ENCODE measurements at regions not wholly inside any gene's neighbourhood (a gene's known extent, or its start where the extent isn't known, plus 50 kb on each side); places are given as distances from the start of the nearest gene placed in this dataset.

DNA sequence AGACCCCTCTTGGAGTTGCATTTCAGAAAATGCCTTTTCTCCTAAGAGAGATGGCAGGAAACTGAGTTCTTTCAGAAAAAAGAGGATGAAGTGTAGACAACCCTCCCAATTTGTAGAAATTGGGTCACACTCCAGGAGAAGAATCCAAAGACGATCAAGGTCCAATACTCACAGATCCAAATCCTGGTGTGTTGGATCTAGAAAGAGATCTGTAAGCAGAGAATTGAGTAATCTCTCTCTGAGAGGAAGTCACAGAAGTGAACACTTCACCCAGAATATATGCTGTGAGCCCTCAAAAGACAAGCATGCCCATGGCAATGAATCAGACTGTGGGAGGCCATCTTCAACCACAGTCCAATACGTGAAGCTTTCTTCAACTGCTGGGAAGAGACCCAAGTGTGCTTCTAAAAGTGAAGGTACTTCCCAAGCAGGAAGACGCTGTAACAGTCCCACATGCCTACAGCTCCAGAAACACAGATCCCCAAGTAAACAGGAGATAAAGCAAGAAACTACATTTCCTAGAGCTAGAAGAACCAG, 182.7 kb downstream of the SMC2 start:
- Histone ChIP-seq H3K9ac (ENCODE audit: low read length) (no peak overlapping the region), H3K27ac (ENCODE audit: low read depth, low read length) (no peak overlapping the region), H3K4me1 (ENCODE audit: control insufficient read depth, insufficient read depth, low read length) (no peaks in the 10 kb centered on the region)

DNA sequence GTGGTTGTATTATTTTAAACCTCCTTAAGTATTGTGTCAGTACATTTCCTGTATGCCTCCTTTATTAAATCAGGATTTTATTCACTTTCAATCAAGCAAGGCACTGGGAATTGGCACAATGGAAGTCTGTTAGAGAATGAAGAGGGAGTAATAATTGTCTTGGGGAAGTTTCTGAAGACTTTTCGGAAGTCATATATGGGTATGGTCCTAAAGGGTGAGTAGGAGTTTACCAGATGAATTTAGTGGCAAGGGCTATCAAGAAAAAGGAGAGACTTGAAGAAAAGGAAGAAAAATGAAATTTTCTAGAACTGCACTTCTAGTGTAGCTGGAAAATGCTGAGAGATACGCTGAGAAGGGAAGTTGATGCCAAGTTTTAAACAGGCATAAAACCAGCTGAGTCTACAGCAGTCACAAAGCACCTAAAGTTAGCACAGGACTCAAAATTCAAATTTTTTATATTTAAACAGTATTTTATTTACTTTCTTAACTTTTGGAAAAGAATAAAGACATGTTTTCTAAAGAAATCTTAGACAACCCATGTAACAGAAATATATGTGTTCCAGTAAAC, 184.9 kb downstream of the SMC2 start:
- Histone ChIP-seq H3K4me3 (ENCODE audit: low read depth, low read length) (no peak overlapping the region), H3K9me3 (ENCODE audit: control insufficient read depth, insufficient read depth, low read depth, low read length) (peaks cover 2% of the 10 kb centered on the region; the same call in 1 of the 2 replicates), H3K36me3 (ENCODE audit: control insufficient read depth, insufficient read depth, low read length) (no peaks in the 10 kb centered on the region), H3K4me1 (ENCODE audit: control insufficient read depth, insufficient read depth, low read length) (no peaks in the 10 kb centered on the region), H3K27me3 (ENCODE audit: control insufficient read depth, insufficient read depth, low read length) (no peaks in the 10 kb centered on the region), H3K27ac (ENCODE audit: low read depth, low read length) (no peak overlapping the region), H3K9ac (ENCODE audit: low read length) (no peak overlapping the region)

More for the DNA sequence above, 182.7 kb downstream of the SMC2 start:
- H3K27me3 ChIP-seq (ENCODE audit: control insufficient read depth, insufficient read depth, low read length), result no peaks in the 10 kb centered on the region
- H3K9me3 ChIP-seq (ENCODE audit: control insufficient read depth, insufficient read depth, low read depth, low read length), result peaks cover 2% of the 10 kb centered on the region; the same call in 1 of the 2 replicates
- H3K4me3 ChIP-seq (ENCODE audit: low read depth, low read length), result no peak overlapping the region
- H3K36me3 ChIP-seq (ENCODE audit: control insufficient read depth, insufficient read depth, low read length), result no peaks in the 10 kb centered on the region

DNA sequence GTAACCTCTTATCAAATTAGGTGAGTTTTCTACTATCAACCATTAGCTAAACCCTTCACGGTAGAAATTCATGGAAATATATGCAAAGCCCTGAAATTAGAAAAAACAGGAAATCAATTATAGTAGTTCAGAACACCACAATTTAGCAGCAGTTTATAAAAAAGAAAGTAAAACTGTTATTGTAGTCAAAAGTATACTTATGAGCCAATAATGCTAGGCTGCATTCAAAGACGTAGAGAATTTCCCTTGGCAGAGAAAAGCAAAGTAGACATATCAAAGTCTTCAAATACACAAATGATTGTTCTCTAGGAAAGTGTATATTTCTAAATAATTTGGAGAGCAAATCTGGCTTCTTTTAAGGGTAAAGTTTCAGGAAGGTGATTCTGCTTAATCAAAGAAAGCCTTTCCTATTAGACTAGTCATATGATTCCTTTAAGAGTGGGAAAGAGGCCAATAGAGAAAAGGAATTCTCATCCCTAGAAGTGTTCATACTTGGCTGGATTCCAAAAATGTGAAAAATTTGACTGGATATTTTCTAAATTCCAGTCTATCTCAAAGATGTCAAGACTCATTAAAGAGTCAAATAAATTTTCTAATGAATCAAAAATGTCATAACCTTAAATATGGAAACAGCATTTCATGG, 185.5 kb downstream of the SMC2 start:
- Histone ChIP-seq H3K27me3 (ENCODE audit: control insufficient read depth, insufficient read depth, low read length) (no peaks in the 10 kb centered on the region), H3K4me3 (ENCODE audit: low read depth, low read length) (no peak overlapping the region), H3K9me3 (ENCODE audit: control insufficient read depth, insufficient read depth, low read depth, low read length) (peaks cover 2% of the 10 kb centered on the region; the same call in 1 of the 2 replicates), H3K9ac (ENCODE audit: low read length) (no peak overlapping the region), H3K27ac (ENCODE audit: low read depth, low read length) (no peak overlapping the region), H3K36me3 (ENCODE audit: control insufficient read depth, insufficient read depth, low read length) (no peaks in the 10 kb centered on the region), H3K4me1 (ENCODE audit: control insufficient read depth, insufficient read depth, low read length) (no peaks in the 10 kb centered on the region)

DNA sequence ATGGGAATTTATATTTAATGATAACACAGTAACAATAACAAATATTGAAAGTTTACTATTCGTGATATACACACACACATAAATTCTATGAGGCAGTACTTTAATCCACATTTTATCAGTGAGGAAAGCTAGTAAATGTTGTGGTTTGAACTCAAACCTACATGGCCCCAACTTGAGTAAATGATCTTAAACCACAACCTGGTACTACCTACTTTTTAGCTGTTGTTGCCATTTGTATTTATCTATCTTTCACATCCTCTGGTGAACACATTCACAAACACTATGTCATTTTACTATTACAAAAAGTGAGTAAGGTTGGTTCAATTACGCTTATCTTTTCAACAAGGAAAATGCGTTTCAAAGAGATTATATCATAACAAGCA, 186.1 kb downstream of the SMC2 start:
- Histone ChIP-seq H3K9ac (ENCODE audit: low read length) (no peak overlapping the region), H3K9me3 (ENCODE audit: control insufficient read depth, insufficient read depth, low read depth, low read length) (peaks cover 2% of the 10 kb centered on the region; the same call in 1 of the 2 replicates), H3K36me3 (ENCODE audit: control insufficient read depth, insufficient read depth, low read length) (no peaks in the 10 kb centered on the region), H3K4me3 (ENCODE audit: low read depth, low read length) (no peak overlapping the region), H3K27ac (ENCODE audit: low read depth, low read length) (no peak overlapping the region), H3K4me1 (ENCODE audit: control insufficient read depth, insufficient read depth, low read length) (no peaks in the 10 kb centered on the region), H3K27me3 (ENCODE audit: control insufficient read depth, insufficient read depth, low read length) (no peaks in the 10 kb centered on the region)

DNA sequence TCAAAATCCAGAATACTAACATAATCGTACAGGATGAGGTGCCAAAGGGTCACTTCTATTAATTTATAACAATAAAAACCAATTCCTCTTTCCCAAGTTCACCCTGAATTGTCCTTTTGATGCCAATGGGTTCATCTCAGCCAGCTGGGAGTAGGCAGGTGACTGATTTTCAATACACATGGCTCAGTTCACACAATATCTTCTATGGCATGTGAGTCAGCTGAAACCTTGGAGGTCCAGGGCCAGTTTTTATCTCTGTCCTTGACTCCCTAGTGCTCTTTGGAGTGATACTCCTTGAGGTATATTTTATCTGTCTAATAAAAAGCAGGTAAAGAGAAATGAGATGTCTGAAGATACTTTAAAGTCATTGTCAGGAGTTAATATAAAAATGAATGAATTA, 186.6 kb downstream of the SMC2 start:
- no peak overlapping the region for H3K9ac ChIP-seq (ENCODE audit: low read length)

DNA sequence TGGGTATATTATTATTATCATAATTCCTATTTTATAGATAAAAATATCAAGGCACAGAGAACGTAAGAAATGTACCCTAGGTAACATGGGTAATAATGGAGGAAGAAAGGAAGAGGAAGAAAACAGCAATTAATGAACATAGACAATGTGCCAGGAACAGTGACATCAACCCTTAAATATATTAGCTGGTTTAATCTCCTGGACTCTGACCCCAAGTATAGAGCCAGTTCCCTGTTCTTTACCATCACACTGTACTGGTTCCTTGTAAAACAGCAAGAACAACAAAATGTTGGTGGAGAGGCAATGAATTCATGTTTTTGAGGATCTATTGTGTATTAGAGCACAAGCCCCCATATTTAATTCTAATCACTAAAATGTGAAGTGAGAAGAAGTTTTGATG, 192.1 kb downstream of the SMC2 start:
- no peaks in the 10 kb centered on the region for H3K27me3 ChIP-seq (ENCODE audit: control insufficient read depth, insufficient read depth, low read length)
- H3K9ac ChIP-seq (ENCODE audit: low read length), result no peak overlapping the region
- no peaks in the 10 kb centered on the region for H3K36me3 ChIP-seq (ENCODE audit: control insufficient read depth, insufficient read depth, low read length)
- H3K27ac ChIP-seq (ENCODE audit: low read depth, low read length), result no peak overlapping the region
- no peak overlapping the region for H3K4me3 ChIP-seq (ENCODE audit: low read depth, low read length)
- no peaks in the 10 kb centered on the region for H3K9me3 ChIP-seq (ENCODE audit: control insufficient read depth, insufficient read depth, low read depth, low read length)
- no peaks in the 10 kb centered on the region for H3K4me1 ChIP-seq (ENCODE audit: control insufficient read depth, insufficient read depth, low read length)

More for the DNA sequence above, 186.6 kb downstream of the SMC2 start:
- Histone ChIP-seq H3K4me3 (ENCODE audit: low read depth, low read length) (no peak overlapping the region), H3K27me3 (ENCODE audit: control insufficient read depth, insufficient read depth, low read length) (no peaks in the 10 kb centered on the region), H3K9me3 (ENCODE audit: control insufficient read depth, insufficient read depth, low read depth, low read length) (peaks cover 2% of the 10 kb centered on the region; the same call in 1 of the 2 replicates), H3K27ac (ENCODE audit: low read depth, low read length) (no peak overlapping the region), H3K36me3 (ENCODE audit: control insufficient read depth, insufficient read depth, low read length) (no peaks in the 10 kb centered on the region), H3K4me1 (ENCODE audit: control insufficient read depth, insufficient read depth, low read length) (no peaks in the 10 kb centered on the region)

DNA sequence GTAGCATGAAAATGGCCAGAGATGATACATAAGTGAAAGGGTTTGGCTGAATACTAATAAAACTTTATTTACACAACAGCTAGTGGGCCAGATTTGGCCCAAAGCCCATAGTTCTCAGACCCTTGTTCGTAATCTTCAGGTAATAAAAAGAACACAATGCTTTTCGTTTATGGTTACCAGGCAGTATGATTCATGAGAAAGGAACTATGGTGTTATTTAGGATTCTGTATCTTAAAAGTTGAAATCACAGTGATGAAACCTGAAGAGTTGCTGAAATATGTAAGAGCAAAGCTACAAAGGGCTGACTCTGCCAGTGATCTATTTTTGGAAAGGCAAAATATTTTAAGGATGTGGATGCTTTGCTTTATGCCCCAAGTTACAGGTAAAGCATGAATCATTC, 192.7 kb downstream of the SMC2 start:
- H3K4me1 ChIP-seq (ENCODE audit: control insufficient read depth, insufficient read depth, low read length), result no peaks in the 10 kb centered on the region
- H3K9me3 ChIP-seq (ENCODE audit: control insufficient read depth, insufficient read depth, low read depth, low read length), result no peaks in the 10 kb centered on the region
- H3K4me3 ChIP-seq (ENCODE audit: low read depth, low read length), result no peak overlapping the region
- H3K36me3 ChIP-seq (ENCODE audit: control insufficient read depth, insufficient read depth, low read length), result no peaks in the 10 kb centered on the region
- no peak overlapping the region for H3K9ac ChIP-seq (ENCODE audit: low read length)
- H3K27ac ChIP-seq (ENCODE audit: low read depth, low read length), result no peak overlapping the region
- no peaks in the 10 kb centered on the region for H3K27me3 ChIP-seq (ENCODE audit: control insufficient read depth, insufficient read depth, low read length)

GRCh38 chr9:104287253-104287878, 193.3 kb downstream of the SMC2 start:
- H3K27me3 ChIP-seq (ENCODE audit: control insufficient read depth, insufficient read depth, low read length), result no peaks in the 10 kb centered on the region
- H3K9ac ChIP-seq (ENCODE audit: low read length), result no peak overlapping the region
- no peaks in the 10 kb centered on the region for H3K36me3 ChIP-seq (ENCODE audit: control insufficient read depth, insufficient read depth, low read length)
- no peaks in the 10 kb centered on the region for H3K9me3 ChIP-seq (ENCODE audit: control insufficient read depth, insufficient read depth, low read depth, low read length)
- no peak overlapping the region for H3K4me3 ChIP-seq (ENCODE audit: low read depth, low read length)
- no peaks in the 10 kb centered on the region for H3K4me1 ChIP-seq (ENCODE audit: control insufficient read depth, insufficient read depth, low read length)
- no peak overlapping the region for H3K27ac ChIP-seq (ENCODE audit: low read depth, low read length)

DNA sequence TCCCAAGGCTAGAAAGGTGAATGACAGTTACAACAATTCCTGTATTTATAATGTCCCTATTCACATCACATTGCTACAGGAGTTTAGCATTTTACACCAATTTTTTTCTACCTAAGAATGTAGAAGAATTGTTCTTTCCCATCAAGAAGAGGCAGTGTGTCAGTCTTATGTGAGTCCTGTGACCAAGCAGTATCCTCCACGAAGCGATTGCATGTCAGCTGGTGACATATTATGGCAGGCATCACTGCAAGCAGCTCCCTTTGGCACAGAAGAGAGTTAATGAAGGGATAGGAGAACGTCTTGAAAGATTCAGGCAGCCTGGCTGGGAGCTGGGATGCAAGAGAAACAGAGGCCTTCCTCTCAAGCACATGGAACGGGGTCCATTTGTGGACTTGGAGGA, 199.8 kb downstream of the SMC2 start:
- Histone ChIP-seq H3K4me3 (ENCODE audit: low read depth, low read length) (no peak overlapping the region), H3K27ac (ENCODE audit: low read depth, low read length) (no peak overlapping the region), H3K27me3 (ENCODE audit: control insufficient read depth, insufficient read depth, low read length) (no peaks in the 10 kb centered on the region), H3K4me1 (ENCODE audit: control insufficient read depth, insufficient read depth, low read length) (no peaks in the 10 kb centered on the region), H3K36me3 (ENCODE audit: control insufficient read depth, insufficient read depth, low read length) (no peaks in the 10 kb centered on the region), H3K9ac (ENCODE audit: low read length) (no peak overlapping the region), H3K9me3 (ENCODE audit: control insufficient read depth, insufficient read depth, low read depth, low read length) (no peaks in the 10 kb centered on the region)

GRCh38 chr9:104300124-104300523, 203.9 kb upstream of the OR13F1 start:
- Histone ChIP-seq H3K27me3 (ENCODE audit: control insufficient read depth, insufficient read depth, low read length) (no peaks in the 10 kb centered on the region), H3K36me3 (ENCODE audit: control insufficient read depth, insufficient read depth, low read length) (no peaks in the 10 kb centered on the region), H3K27ac (ENCODE audit: low read depth, low read length) (no peak overlapping the region), H3K4me3 (ENCODE audit: low read depth, low read length) (no peak overlapping the region), H3K4me1 (ENCODE audit: control insufficient read depth, insufficient read depth, low read length) (no peaks in the 10 kb centered on the region), H3K9ac (ENCODE audit: low read length) (no peak overlapping the region), H3K9me3 (ENCODE audit: control insufficient read depth, insufficient read depth, low read depth, low read length) (peaks cover 4% of the 10 kb centered on the region; the same call in 1 of the 2 replicates)

DNA sequence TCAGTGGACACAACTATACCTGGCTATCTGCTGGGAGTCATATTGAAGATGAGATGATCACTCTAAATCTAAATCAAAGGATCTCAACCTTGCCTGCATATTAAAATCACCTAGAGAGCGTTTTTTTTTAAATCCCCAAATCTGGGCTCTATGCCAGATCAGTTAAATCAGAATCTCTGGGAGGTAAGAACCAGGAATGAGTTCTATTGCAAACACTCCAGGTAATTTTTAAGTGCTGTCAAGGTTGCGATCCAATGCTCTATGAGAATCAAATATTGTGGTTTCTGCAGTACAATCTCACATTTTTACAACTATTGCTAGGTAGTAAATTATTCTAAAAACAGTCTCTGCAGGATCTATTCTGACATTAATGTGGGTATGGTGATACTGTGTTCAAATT, 202.3 kb upstream of the OR13F1 start:
- H3K36me3 ChIP-seq (ENCODE audit: control insufficient read depth, insufficient read depth, low read length), result no peaks in the 10 kb centered on the region
- peaks cover 4% of the 10 kb centered on the region; the same call in 1 of the 2 replicates for H3K9me3 ChIP-seq (ENCODE audit: control insufficient read depth, insufficient read depth, low read depth, low read length)
- no peaks in the 10 kb centered on the region for H3K4me1 ChIP-seq (ENCODE audit: control insufficient read depth, insufficient read depth, low read length)
- no peaks in the 10 kb centered on the region for H3K27me3 ChIP-seq (ENCODE audit: control insufficient read depth, insufficient read depth, low read length)
- no peak overlapping the region for H3K27ac ChIP-seq (ENCODE audit: low read depth, low read length)
- no peak overlapping the region for H3K9ac ChIP-seq (ENCODE audit: low read length)
- no peak overlapping the region for H3K4me3 ChIP-seq (ENCODE audit: low read depth, low read length)

Data from HUES6 (cell line).